ENCODE measurements at regions not wholly inside any gene's neighbourhood (a gene's known extent, or its start where the extent isn't known, plus 50 kb on each side); places are given as distances from the start of the nearest gene placed in this dataset.

- DNase-seq (ENCODE audit: low spot score), result no peak
Observed at GRCh38 chr20:51097351-51098120, 74.6 kb upstream of the KCNG1 start.

- DNase-seq (ENCODE audit: low spot score), result no peak
Observed at GRCh38 chr20:51096582-51097267, 73.8 kb upstream of the KCNG1 start.

GRCh38 chr20:51095633-51096521, 73.0 kb upstream of the KCNG1 start:
- no peak for DNase-seq (ENCODE audit: low spot score)

GRCh38 chr20:51094221-51094620, 71.3 kb upstream of the KCNG1 start:
- no peak for DNase-seq (ENCODE audit: low spot score)

GRCh38 chr20:51093240-51093763, 70.4 kb upstream of the KCNG1 start:
- no peak for DNase-seq (ENCODE audit: low spot score)

GRCh38 chr20:51092338-51092737, 69.4 kb upstream of the KCNG1 start:
- DNase-seq (ENCODE audit: low spot score), result no peak

GRCh38 chr20:51091406-51092195, 68.7 kb upstream of the KCNG1 start:
- DNase-seq (ENCODE audit: low spot score), result no peak

- no peak for DNase-seq (ENCODE audit: low spot score)
Observed at GRCh38 chr20:51089840-51090239, 66.9 kb upstream of the KCNG1 start.

- no peak for DNase-seq (ENCODE audit: low spot score)
Observed at GRCh38 chr20:51089272-51089781, 66.4 kb upstream of the KCNG1 start.

GRCh38 chr20:51087266-51087665, 64.4 kb upstream of the KCNG1 start:
- no peak for DNase-seq (ENCODE audit: low spot score)

- no peak for DNase-seq (ENCODE audit: low spot score)
Observed at GRCh38 chr20:51085769-51086168, 62.9 kb upstream of the KCNG1 start.

GRCh38 chr20:51084593-51085377, 61.9 kb upstream of the KCNG1 start:
- no peak for DNase-seq (ENCODE audit: low spot score)

GRCh38 chr20:51083447-51083846, 60.5 kb upstream of the KCNG1 start:
- DNase-seq (ENCODE audit: low spot score), result no peak

GRCh38 chr20:51082988-51083387, 60.1 kb upstream of the KCNG1 start:
- no peak for DNase-seq (ENCODE audit: low spot score)

GRCh38 chr20:51080516-51080915, 57.6 kb upstream of the KCNG1 start:
- no peak for DNase-seq (ENCODE audit: low spot score)

- DNase-seq (ENCODE audit: low spot score), result no peak
Observed at GRCh38 chr20:51079488-51079887, 56.6 kb upstream of the KCNG1 start.

- DNase-seq (ENCODE audit: low spot score), result no peak
Observed at GRCh38 chr20:51077686-51078060, 54.8 kb upstream of the KCNG1 start.

- DNase-seq (ENCODE audit: low spot score), result peak; percentile 63
Observed at GRCh38 chr20:51076786-51077685, 54.1 kb upstream of the KCNG1 start.

GRCh38 chr20:51074062-51074461, 51.2 kb upstream of the KCNG1 start:
- no peak for DNase-seq (ENCODE audit: low spot score)
